ENCODE measurements at regions not wholly inside any gene's neighbourhood (a gene's known extent, or its start where the extent isn't known, plus 50 kb on each side); places are given as distances from the start of the nearest gene placed in this dataset.
"Not testable (repeated sequence)": the region's sequence is repeated elsewhere in the genome, so short reads cannot be mapped to it uniquely, and the experiment has no call there.

DNA sequence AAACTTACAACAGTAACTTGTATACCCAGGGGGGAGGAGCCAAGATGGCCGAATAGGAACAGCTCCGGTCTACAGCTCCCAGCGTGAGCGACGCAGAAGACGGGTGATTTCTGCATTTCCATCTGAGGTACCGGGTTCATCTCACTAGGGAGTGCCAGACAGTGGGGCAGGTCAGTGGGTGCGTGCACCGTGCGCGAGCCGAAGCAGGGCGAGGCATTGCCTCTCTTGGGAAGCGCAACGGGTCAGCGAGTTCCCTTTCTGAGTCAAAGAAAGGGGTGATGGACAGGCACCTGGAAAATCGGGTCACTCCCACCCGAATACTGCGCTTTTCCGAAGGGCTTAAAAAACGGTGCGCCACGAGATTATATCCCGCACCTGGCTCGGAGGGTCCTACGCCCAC lies 278.8 kb downstream of the FAM47B start:
- DNase-seq (ENCODE audit: low read depth) = not testable (repeated sequence)

DNA sequence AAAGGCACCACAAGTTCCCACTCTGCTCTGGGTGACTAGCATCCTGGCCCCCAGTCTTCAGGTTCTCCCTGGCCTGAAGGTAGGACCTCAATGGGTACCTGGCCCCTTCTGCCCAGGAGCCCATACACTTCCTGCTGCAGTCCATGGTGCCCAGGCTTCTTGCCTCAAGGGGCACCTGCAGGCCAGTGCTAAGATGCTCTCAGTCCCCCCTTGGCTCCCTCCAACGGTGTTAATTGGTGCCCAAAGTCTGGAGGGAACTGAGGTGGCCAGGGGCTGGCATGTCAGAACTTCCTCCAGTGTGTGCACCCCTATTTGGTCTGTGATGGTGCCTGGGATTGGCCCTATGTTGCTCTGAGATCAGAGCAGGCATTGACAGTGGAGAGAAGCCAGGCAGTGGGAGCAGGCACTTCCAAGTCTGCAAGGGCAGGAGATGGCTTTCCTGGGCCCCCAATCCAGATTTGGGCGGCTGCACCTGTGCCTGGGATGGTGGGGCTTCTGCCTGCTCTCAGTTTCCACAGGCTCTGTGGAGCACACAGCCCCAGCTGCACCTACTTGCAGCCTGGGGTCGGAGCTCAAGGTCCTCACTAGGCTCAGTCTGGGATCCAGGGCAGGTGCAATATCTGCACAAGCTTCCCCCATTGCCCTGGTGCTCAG lies 301.6 kb downstream of the FAM47B start:
- no peak for DNase-seq (ENCODE audit: low read depth)

DNA sequence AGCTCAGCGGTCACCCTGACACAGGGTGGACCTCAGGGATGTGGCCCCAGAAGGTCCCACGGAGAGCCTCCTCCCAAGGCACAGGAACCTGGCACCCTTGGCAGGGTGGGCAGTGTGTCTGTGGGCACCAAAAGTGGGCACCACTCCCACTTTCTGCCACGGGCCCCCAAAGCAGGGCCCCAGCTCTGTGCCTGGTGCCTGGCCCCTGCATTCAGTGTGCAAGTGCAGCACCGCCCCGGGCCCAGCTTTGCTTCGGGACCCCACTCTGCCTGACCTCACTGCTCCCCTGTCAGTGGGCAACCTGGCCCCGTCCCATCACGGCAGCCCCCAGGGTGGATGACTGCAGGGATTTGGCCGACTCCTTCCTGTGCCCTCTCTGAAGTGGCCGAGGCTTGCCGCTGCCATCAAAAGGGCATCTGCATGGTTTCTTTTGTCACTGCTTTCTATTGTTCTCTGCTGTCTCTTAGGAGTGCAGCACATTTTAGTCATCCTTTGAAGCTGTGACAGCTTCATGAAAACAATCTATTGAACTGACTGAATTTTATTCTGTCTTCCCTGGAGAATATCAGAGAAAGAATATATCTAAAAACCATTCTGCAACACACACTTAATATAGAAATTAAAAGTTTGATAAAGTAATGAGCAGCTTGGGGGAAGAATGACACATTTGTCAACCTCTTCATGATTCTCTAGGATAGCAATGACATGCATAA lies 302.4 kb downstream of the FAM47B start:
- DNase-seq (ENCODE audit: low read depth) = no peak

GRCh38 chrX:35251226-35251625 lies 308.6 kb downstream of the FAM47B start:
- no peak for DNase-seq (ENCODE audit: low read depth)

- DNase-seq (ENCODE audit: low read depth) = no peak
Observed at GRCh38 chrX:35276115-35276514, 333.5 kb downstream of the FAM47B start.

- DNase-seq (ENCODE audit: low read depth) = no peak
Observed at GRCh38 chrX:35285289-35285962, 342.8 kb downstream of the FAM47B start.

DNA sequence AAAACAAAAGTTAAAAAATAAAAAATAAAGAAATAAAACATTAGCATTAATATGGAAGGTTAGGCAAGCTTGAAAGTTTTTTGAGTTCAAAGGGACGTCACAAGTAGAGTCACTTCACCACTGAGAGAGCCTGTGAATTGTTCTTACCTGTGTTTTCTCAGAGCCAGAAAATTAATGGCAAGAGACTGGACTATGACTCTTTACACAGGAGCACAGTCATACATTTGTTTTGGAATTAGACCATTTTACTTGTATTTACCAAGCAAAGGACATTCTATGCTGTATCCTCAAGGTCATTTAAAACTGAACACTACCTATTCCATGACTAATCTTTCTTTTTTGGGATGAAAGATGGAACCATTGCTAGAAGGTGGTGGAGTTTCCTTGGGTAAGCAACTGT lies 346.1 kb downstream of the FAM47B start:
- DNase-seq (ENCODE audit: low read depth) = no peak

DNA sequence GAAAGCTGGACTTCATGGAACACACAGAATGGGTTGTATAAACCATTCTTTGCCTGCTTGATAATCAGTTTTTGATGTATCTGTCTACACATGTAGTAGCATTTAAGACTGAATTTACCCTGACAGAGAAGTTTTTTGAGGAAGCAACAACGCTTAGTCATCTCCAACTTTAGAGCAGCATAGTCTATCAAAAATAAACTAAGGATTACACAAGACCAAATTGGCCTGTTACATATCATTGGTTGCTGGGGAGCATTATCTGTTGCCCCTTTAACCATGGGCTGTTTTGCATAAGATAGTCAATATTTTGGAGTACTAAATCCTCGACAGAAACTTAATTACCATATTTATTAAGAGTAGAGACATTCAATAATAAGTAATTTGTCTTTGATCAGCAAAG lies 347.4 kb downstream of the FAM47B start:
- no peak for DNase-seq (ENCODE audit: low read depth)

DNA sequence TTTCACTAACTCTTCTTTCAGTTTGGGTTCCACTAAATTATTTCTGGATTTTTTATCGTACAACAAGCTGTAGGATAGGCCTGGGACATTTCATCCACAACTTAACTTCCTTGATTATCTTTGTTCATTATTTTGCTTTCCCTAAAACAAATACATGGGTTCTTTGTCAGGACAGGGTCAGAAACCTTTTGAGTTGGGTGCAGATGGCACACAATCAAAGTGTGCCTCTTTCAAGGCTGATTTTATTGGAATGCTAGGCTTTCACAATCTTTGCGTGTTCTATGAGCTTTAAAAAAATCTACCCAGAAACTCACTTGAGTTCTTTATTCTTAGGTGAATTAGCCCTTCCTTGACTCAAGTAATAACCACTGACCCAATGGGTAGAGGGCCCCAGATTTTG lies 348.4 kb downstream of the FAM47B start:
- no peak for DNase-seq (ENCODE audit: low read depth)

- no peak for DNase-seq (ENCODE audit: low read depth)
Observed at GRCh38 chrX:35292522-35292921, 349.9 kb downstream of the FAM47B start.

DNA sequence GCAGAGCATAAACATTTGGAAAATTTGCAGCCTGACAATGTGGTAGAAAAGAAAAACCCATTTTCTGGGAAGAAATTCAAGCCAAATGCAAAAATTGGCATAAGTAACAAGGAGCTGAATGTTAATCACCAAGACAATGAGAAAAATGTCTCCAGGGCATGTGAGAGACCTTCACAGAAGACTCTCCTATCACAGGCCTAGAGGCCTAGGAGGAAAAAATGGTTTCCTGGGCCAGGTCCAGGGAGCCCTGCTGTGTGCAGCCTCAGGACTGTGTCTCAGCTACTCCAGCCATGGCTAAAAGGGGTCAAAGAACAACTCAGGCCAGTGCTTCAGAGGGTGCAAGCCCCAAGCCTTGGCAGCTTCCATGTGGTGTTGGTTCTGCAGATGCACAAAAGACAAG lies 362.4 kb downstream of the FAM47B start:
- DNase-seq (ENCODE audit: low read depth) = not testable (repeated sequence)

GRCh38 chrX:35339796-35340195 lies 397.2 kb downstream of the FAM47B start:
- DNase-seq (ENCODE audit: low read depth) = no peak

GRCh38 chrX:35340465-35340864 lies 397.9 kb downstream of the FAM47B start:
- no peak for DNase-seq (ENCODE audit: low read depth)

DNA sequence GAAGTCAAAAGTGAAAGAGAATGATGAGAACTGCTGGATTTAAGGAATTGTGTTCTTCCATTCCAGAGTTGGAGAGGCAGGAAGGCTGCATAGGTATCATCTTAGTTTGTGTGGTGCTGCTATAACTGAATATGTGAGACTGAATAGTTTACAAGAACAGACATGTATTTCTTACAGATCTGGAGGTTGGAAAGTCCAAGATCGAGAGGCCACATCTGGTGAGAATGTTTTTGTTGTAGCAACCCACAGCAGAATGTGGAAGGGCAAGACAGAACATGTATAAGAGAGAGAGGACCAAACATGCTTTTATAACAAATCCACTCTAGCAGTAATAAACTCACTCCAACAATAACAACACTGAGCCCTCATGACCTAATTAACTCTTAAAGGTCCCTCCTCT lies 408.6 kb downstream of the FAM47B start:
- no peak for DNase-seq (ENCODE audit: low read depth)

- DNase-seq (ENCODE audit: low read depth) = no peak
Observed at GRCh38 chrX:35351795-35352483, 409.3 kb downstream of the FAM47B start.

- no peak for DNase-seq (ENCODE audit: low read depth)
Observed at GRCh38 chrX:35357656-35358055, 415.1 kb downstream of the FAM47B start.

GRCh38 chrX:35362866-35363265 lies 420.3 kb downstream of the FAM47B start:
- DNase-seq (ENCODE audit: low read depth) = no peak

- DNase-seq (ENCODE audit: low read depth) = no peak
Observed at GRCh38 chrX:35374116-35374515, 424.0 kb upstream of the MAGEB16 start.

DNA sequence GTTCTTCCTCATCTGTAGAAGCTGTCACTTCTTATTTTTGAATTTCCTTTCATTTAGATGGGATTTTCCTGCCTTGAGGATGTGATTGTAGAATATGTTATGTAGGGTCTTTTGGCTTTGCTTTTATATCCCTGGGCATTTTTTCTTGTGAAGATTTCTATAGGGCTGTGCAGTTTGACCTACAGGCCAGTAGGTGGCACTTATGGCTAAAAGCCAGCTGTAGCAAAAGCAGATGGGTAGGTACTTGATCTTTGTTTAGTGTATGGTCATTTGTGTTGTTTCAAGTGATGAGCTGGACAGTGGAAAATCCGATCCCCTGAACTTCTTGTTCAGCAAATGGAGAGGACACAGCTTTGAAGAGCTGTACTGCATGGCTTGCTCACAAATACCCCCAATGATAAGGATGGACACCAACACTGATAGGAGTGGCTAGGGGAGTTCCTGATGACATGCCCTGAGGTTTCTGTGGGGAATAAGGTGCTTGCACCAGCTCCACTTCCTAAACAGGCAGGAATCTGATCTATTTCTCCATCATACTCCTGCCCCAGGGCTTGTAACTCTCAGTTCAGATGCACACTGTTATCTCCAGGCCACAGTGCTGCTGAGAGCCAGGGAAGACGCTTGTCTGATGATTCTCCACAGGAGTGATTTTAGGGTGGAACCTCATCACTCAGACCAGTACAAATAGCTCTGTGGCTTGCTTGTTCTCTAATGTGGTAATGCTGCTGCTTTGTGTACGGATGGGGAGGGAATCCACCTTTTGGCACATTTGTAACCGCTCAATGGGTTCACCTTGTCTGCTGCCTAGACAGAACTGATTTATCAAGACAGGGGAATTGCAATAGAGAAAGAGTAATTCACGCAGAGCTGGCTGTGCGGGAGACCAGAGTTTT lies 417.1 kb upstream of the MAGEB16 start:
- DNase-seq (ENCODE audit: low read depth) = peak; percentile 52

DNA sequence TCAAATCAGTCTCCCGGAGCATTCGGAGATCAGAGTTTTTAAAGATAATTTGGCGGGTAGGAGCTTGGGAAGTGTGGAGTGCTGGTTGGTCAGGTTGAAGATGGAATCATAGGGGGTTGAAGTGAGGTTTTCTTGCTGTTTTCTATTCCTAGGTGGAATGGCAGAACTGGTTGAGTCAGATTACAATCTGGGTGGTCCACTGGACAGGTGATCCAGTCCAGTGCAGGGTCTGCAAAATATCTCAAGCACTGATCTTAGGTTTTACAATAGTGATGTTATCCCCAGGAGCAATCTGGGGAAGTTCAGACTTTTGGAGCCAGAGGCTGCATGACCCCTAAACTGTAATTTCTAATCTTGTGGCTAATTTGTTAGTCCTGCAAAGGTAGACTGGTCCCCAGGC lies 416.4 kb upstream of the MAGEB16 start:
- DNase-seq (ENCODE audit: low read depth) = not testable (repeated sequence)

DNA sequence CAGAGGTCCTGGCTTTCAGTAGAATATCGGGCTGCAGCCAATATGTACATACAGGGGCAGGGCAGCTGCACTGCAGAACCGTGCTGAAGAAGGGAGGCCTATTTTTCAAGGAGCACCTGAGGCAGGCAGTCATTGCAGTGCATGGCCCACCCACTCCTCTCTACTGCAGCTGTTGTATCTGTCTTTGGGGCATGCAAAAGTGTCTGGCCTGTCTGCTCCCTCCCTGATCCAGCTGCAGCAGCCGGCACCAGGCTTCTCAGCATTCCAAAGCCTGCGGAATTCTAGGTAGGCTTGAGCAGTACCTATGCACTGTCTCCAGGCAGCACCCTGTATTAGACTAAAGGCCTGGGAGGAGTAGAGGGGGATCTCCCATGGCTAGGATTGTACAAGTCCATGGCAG lies 415.2 kb upstream of the MAGEB16 start:
- no peak for DNase-seq (ENCODE audit: low read depth)

DNA sequence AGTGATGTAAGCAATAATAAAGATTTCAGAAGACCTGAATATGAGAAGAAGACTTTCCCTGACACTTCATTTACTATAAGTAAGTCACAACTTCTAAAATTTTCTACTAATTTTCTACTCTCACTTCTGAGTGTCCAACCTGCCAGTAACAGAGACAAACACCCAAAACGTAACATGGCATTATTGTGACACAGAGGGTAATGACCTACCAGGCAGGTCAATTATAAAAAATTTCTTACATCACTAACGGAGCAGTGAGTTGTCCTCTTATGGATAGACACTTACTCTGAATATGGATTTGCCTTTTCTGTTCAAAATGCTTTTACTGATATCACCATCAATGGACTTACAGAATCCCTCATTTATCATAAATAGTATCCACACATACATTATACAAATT lies 405.9 kb upstream of the MAGEB16 start:
- DNase-seq (ENCODE audit: low read depth) = no peak
